Loucy (cell line): ENCODE measurements at regions not wholly inside any gene's neighbourhood (a gene's known extent, or its start where the extent isn't known, plus 50 kb on each side); places are given as distances from the start of the nearest gene placed in this dataset.

Experiments used
- H2AFZ ChIP-seq: fragments of 200-600 bp; sonication (generic); 2 replicates; pipeline ENCODE4 v1.6.0; 2016; ENCODE audit warnings: antibody characterized with exemption, mild to moderate bottlenecking, low read length, moderate library complexity
- H3F3A ChIP-seq: fragments of 200-600 bp; 2 replicates; pipeline ENCODE4 v1.6.0; 2016; ENCODE audit warnings: antibody characterized with exemption, low read depth, mild to moderate bottlenecking
- H3K27me3 ChIP-seq: fragments of 200-600 bp; sonication (generic); 2 replicates; pipeline ENCODE4 v1.6.1; 2014; ENCODE audit warnings: low read length, mild to moderate bottlenecking; ENCODE audit not compliant: insufficient read depth, poor library complexity, severe bottlenecking
- H3K36me3 ChIP-seq: fragments of 200-600 bp; sonication (generic); 2 replicates; pipeline ENCODE4 v1.6.1; 2016; ENCODE audit warnings: low read length; ENCODE audit not compliant: insufficient read depth
- H3K4me1 ChIP-seq: fragments of 200-600 bp; sonication (generic); 2 replicates; pipeline ENCODE4 v1.5.1; 2014; ENCODE audit warnings: low read length, mild to moderate bottlenecking; ENCODE audit not compliant: insufficient read depth, poor library complexity, severe bottlenecking
- H3K4me2 ChIP-seq: fragments of 200-600 bp; sonication (generic); 2 replicates; pipeline ENCODE4 v1.6.0; 2014; ENCODE audit warnings: antibody characterized with exemption, low read length, low read depth, mild to moderate bottlenecking; ENCODE audit not compliant: poor library complexity, severe bottlenecking
- H3K4me3 ChIP-seq: fragments of 200-600 bp; sonication (generic); 2 replicates; pipeline ENCODE4 v1.5.1; 2014; ENCODE audit warnings: low read length, mild to moderate bottlenecking, mixed read lengths; ENCODE audit not compliant: poor library complexity, severe bottlenecking
- H3K79me2 ChIP-seq: fragments of 200-600 bp; sonication (generic); 2 replicates; pipeline ENCODE4 v1.6.1; 2014; ENCODE audit warnings: low read length; ENCODE audit not compliant: insufficient read depth
- H3K9ac ChIP-seq: fragments of 200-600 bp; sonication (generic); 2 replicates; pipeline ENCODE4 v1.6.0; 2014; ENCODE audit warnings: mild to moderate bottlenecking, low read depth, low read length, moderate library complexity; ENCODE audit not compliant: poor library complexity, severe bottlenecking
- H3K9me2 ChIP-seq: fragments of 200-600 bp; sonication (generic); replicated peaks from 2 replicates; pipeline ENCODE4 v1.6.1; 2016; ENCODE audit warnings: low read depth, low read length, mixed read lengths
- H3K9me3 ChIP-seq: fragments of 200-600 bp; sonication (generic); 2 replicates; pipeline ENCODE4 v1.6.1; 2014; ENCODE audit warnings: mild to moderate bottlenecking, antibody characterized with exemption, low read length, low read depth; ENCODE audit not compliant: insufficient read depth
- H4K20me1 ChIP-seq: fragments of 200-600 bp; sonication (generic); 2 replicates; pipeline ENCODE4 v1.6.0; 2014; ENCODE audit warnings: antibody characterized with exemption, low read length, mild to moderate bottlenecking; ENCODE audit not compliant: insufficient read depth, poor library complexity, severe bottlenecking
- CTCF ChIP-seq: fragments of 200-600 bp; sonication (generic); conservative IDR thresholded peaks from 2 replicates; pipeline ENCODE4 v1.5.1; 2014; ENCODE audit warnings: mild to moderate bottlenecking, antibody characterized with exemption, low read length
- EZH2phosphoT487 ChIP-seq: fragments of 200-600 bp; IDR thresholded peaks from 2 replicates; pipeline ENCODE4 v1.6.1; 2018; ENCODE audit warnings: antibody characterized with exemption, mild to moderate bottlenecking, moderate library complexity, borderline replicate concordance

- no peaks in the 10 kb centered on the region for H3K27me3 ChIP-seq
- H3K4me2 ChIP-seq = no peak overlapping the region
- H3K4me1 ChIP-seq = peaks cover 11% of the 10 kb centered on the region
- no peaks in the 10 kb centered on the region for H4K20me1 ChIP-seq
- H3K4me3 ChIP-seq = no peak overlapping the region
- TF ChIP-seq CTCF = no peak
- TF ChIP-seq EZH2phosphoT487 = no peak
- H3K9me3 ChIP-seq = no peaks in the 10 kb centered on the region
- H3F3A ChIP-seq = no peaks in the 10 kb centered on the region
- no peaks in the 10 kb centered on the region for H3K9me2 ChIP-seq
- no peaks in the 10 kb centered on the region for H3K79me2 ChIP-seq
- H2AFZ ChIP-seq = no peak overlapping the region
- H3K36me3 ChIP-seq = no peaks in the 10 kb centered on the region
- no peak overlapping the region for H3K9ac ChIP-seq
Observed at GRCh38 chr5:68395926-68396511, 180.5 kb downstream of the PIK3R1 start.

- TF ChIP-seq EZH2phosphoT487 (no peak), CTCF (no peak)
- Histone ChIP-seq H3K9me3 (no peaks in the 10 kb centered on the region), H3K4me1 (peaks cover 11% of the 10 kb centered on the region), H3K27me3 (no peaks in the 10 kb centered on the region), H3K9me2 (no peaks in the 10 kb centered on the region), H2AFZ (no peak overlapping the region), H3K4me3 (no peak overlapping the region), H3K36me3 (no peaks in the 10 kb centered on the region), H3K79me2 (no peaks in the 10 kb centered on the region), H4K20me1 (no peaks in the 10 kb centered on the region), H3F3A (no peaks in the 10 kb centered on the region), H3K9ac (no peak overlapping the region), H3K4me2 (no peak overlapping the region)
Observed at GRCh38 chr5:68396722-68397121, 181.2 kb downstream of the PIK3R1 start.

- Histone ChIP-seq H3K9me2 (no peaks in the 10 kb centered on the region), H3K4me2 (no peak overlapping the region), H3K36me3 (no peaks in the 10 kb centered on the region), H3K79me2 (no peaks in the 10 kb centered on the region), H2AFZ (no peak overlapping the region), H3K4me1 (peaks cover 4% of the 10 kb centered on the region), H3F3A (no peaks in the 10 kb centered on the region), H3K4me3 (no peak overlapping the region), H3K9ac (no peak overlapping the region), H3K9me3 (no peaks in the 10 kb centered on the region), H3K27me3 (no peaks in the 10 kb centered on the region), H4K20me1 (no peaks in the 10 kb centered on the region)
- TF ChIP-seq CTCF = no peak
Observed at GRCh38 chr5:68398146-68398812, 182.7 kb downstream of the PIK3R1 start.
